Mucosa of descending colon (tissue), 3 donors: ENCODE measurements at regions not wholly inside any gene's neighbourhood (a gene's known extent, or its start where the extent isn't known, plus 50 kb on each side); places are given as distances from the start of the nearest gene placed in this dataset.
"Not testable (repeated sequence)": the region's sequence is repeated elsewhere in the genome, so short reads cannot be mapped to it uniquely, and the experiment has no call there.

Experiments used
- ATAC-seq: fragments of 200-7000 bp; cut with Tn5 transposase; one replicate; pipeline ENCODE4 v1.9.1; 2020; ENCODE audit warnings: mild to moderate bottlenecking, moderate library complexity
- DNase-seq, 3 donors: peaks; one replicate each; pipeline ENCODE4 v3.0.0-alpha.2; 2020
- H3K36me3 ChIP-seq: fragments of 200-600 bp; one replicate; pipeline ENCODE4 v1.8.0; 2021; ENCODE audit warnings: low read depth, mild to moderate bottlenecking
- H3K4me1 ChIP-seq: fragments of 200-600 bp; one replicate; pipeline ENCODE4 v1.8.0; 2021; ENCODE audit warnings: low read depth, mild to moderate bottlenecking
- H3K4me3 ChIP-seq: fragments of 200-600 bp; one replicate; pipeline ENCODE4 v1.8.0; 2021; ENCODE audit warnings: mild to moderate bottlenecking
- H3K9me3 ChIP-seq: fragments of 200-600 bp; one replicate; pipeline ENCODE4 v1.8.0; 2021; ENCODE audit warnings: mild to moderate bottlenecking
- CTCF ChIP-seq: fragments of 200-600 bp; IDR thresholded peaks from one replicate; pipeline ENCODE4 v1.8.0; 2022; ENCODE audit warnings: antibody characterized with exemption, mild to moderate bottlenecking
- intact Hi-C, 2 donors: fragments of 100-400 bp; cut with DNase I in 1 of 2; cut with micrococcal nuclease in 1 of 2; formaldehyde crosslinking; loops; one replicate each; pipeline versions ENCODE4 v1.11.0 to v1.11.1; 2022; cut with DNase I, micrococcal nuclease
- donor health status: DM: no; HTN: no; CAD: no; lungs with moderate emphysema.
- donor health status: DM: no; HTN: no; CAD: no.
- donor health status: DM: no; HTN: yes; CAD: no.

DNA sequence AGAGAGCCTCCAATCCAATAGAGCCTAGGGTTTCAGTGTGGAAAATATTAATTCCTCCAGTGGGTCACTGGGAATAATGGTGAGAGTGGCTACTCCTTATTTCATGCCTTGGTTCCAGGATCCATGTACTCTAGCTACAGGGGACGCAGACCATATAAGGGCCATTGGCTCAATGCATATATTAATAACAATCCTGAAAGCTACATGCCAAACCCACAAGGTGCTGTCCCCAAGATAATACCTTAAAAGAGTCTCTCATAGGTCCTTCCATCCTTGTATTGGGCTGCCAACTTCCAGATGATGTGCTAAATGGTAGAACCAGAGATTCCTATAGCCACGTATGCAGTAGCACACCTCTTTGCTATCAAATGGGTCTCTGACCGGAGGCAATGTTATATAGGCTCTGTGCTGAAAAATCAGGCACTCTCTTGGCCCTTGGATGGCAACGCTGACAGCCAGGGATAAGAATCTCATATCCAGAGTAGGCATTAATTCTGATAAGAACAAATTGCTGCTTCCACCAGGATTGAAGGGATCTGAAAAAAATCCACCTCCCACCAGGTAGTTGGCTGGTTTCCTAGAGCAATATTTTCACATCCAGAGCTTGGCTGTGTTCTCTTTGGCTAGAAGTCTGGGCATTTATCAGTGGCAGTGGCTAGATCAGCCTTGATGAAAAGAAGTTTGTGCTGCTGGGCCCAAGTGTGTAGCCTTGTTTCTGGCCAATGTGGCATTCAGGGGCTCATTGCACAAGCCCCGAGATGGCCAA lies 218.1 kb upstream of the MGAT5 start:
- TF ChIP-seq CTCF: no peak
- DNase-seq (no peak), ATAC-seq (no peak)
- H3K9me3 ChIP-seq: no peaks in the 10 kb centered on the region
- no peaks in the 10 kb centered on the region for H3K36me3 ChIP-seq
- H3K4me3 ChIP-seq: no peak overlapping the region
- intact Hi-C loops: no loop called here
- H3K4me1 ChIP-seq: no peaks in the 10 kb centered on the region

DNA sequence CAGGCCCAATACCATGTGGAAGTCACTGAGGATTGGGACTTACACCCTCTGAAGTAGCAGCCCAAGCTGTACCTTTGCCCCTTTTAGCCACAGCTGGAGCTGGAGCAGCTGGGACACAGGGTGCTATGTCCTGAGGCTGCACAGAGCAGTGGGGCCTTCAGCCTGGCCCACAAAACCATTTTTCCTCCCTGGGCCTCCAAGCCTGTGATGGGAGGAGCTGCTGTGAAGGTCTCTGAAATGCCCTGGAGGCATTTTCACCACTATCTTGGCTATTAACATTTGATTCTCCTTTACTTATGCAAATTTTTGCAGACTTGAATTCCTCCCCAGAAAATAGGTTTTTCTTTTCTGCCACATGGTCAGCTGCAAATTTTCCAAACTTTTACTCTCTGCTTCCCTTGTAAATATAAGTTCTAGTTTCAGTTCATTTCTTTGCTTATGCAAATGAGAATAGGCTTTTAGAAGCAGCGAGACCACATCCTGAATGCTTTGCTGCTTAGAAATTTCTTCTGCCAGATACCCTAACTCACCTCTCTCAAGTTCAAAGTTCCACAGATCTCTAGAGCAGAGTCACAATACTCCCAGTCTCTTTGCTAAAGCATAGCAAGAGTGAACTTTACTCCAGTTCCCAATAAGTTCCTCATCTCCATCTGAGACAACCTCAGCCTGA lies 213.8 kb upstream of the MGAT5 start:
- no peaks in the 10 kb centered on the region for H3K36me3 ChIP-seq
- H3K4me1 ChIP-seq: no peaks in the 10 kb centered on the region
- no peak for TF ChIP-seq CTCF
- no peaks in the 10 kb centered on the region for H3K9me3 ChIP-seq
- intact Hi-C loops: no loop called here
- ATAC-seq: no peak
- H3K4me3 ChIP-seq: no peak overlapping the region
- DNase-seq: no peak

GRCh38 chr2:134040626-134041172 lies 213.2 kb upstream of the MGAT5 start:
- intact Hi-C loops, ATAC-seq, DNase-seq, H3K4me3 ChIP-seq, H3K36me3 ChIP-seq, H3K9me3 ChIP-seq, H3K4me1 ChIP-seq: not testable (repeated sequence)

GRCh38 chr2:134041877-134042276 lies 212.0 kb upstream of the MGAT5 start:
- Histone ChIP-seq H3K4me1 (no peaks in the 10 kb centered on the region), H3K4me3 (no peak overlapping the region), H3K36me3 (no peaks in the 10 kb centered on the region), H3K9me3 (no peaks in the 10 kb centered on the region)
- intact Hi-C loops: no loop called here
- DNase-seq: no peak
- TF ChIP-seq CTCF: no peak
- ATAC-seq: no peak

DNA sequence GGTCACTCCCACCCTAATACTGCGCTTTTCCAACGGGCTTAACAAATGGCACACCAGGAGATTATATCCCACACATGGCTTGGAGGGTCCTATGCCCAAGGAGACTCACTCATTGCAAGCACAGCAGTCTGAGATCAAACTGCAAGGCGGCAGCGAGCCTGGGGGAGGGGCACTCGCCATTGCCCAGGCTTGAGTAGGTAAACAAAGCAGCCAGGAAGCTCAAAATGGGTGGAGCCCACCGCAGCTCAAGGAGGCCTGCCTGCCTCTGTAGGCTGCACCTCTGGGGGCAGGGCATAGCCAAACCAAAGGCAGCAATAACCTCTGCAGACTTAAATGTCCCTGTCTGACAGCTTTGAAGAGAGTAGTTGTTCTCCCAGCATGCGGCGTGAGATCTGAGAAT lies 210.8 kb upstream of the MGAT5 start:
- intact Hi-C loops, H3K9me3 ChIP-seq, H3K4me3 ChIP-seq, H3K36me3 ChIP-seq, ATAC-seq, H3K4me1 ChIP-seq, DNase-seq: not testable (repeated sequence)

DNA sequence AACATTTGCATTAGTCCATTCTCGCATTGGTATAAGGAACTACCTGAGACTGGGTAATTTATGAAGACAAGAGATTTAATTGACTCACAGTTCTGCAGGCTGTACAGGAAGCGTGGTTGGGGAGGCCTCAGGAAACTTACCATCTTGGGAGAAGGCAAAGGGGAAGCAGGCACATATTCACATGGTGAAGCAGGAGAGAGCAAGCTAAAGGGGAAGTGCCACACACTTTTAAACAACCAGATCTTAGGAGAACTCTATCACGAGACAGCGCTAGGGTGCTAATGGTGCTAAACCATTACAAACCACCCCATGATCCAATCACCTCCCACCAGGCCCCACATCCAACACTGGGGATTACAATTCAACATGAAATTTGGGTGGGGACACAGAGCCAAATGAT lies 201.7 kb upstream of the MGAT5 start:
- Histone ChIP-seq H3K9me3 (no peaks in the 10 kb centered on the region), H3K36me3 (no peaks in the 10 kb centered on the region), H3K4me3 (no peak overlapping the region), H3K4me1 (no peaks in the 10 kb centered on the region)
- no peak for TF ChIP-seq CTCF
- intact Hi-C loops: no loop called here
- DNase-seq (no peak), ATAC-seq (no peak)
